PC-3 (cell line): ENCODE measurements at regions not wholly inside any gene's neighbourhood (a gene's known extent, or its start where the extent isn't known, plus 50 kb on each side); places are given as distances from the start of the nearest gene placed in this dataset.

Source experiments
- ATAC-seq: fragments of 200-7000 bp; cut with Tn5 transposase; 2 replicates; pipeline ENCODE4 v1.9.1; 2020; ENCODE audit warnings: mild to moderate bottlenecking, moderate library complexity
- BruUV-seq: library from RNA; stranded (reverse); fragments of 400-500 nt; replicated peaks from 2 replicates; lab custom pipeline; 2021; lab: Mats Ljungman, UMichigan
- CTCF ChIA-PET: fragments of 300-600 bp; sonication (Branson Sonifier 250); formaldehyde crosslinking; loops from one replicate; lab custom pipeline; 2022; ENCODE audit warnings: antibody characterized with exemption; lab: Charles Lee
- POLR2A ChIA-PET: fragments of 300-600 bp; sonication (Branson Sonifier 250); formaldehyde crosslinking; loops from one replicate; lab custom pipeline; 2022; ENCODE audit warnings: antibody characterized with exemption; ENCODE audit not compliant: unreplicated experiment; lab: Charles Lee
- DNase-seq: peaks from one replicate; pipeline ENCODE4 v3.0.0-alpha.2; 2015
- H2AFZ ChIP-seq: fragments of 300-600 bp; sonication (generic); 2 replicates; pipeline ENCODE4 v1.6.0; 2016; ENCODE audit warnings: antibody characterized with exemption, low read length
- H3F3A ChIP-seq: fragments of 300-600 bp; sonication (generic); one replicate; pipeline ENCODE4 v1.6.0; 2017; ENCODE audit warnings: antibody characterized with exemption, low read length, control low read depth, mild to moderate bottlenecking; ENCODE audit not compliant: unreplicated experiment
- H3K27ac ChIP-seq: fragments of 300-600 bp; sonication (generic); 2 replicates; pipeline ENCODE4 v1.5.1; 2016; ENCODE audit warnings: mild to moderate bottlenecking, low read length
- H3K27me3 ChIP-seq: fragments of 300-600 bp; sonication (generic); 2 replicates; pipeline ENCODE4 v1.6.1; 2016; ENCODE audit warnings: low read length, mixed read lengths
- H3K36me3 ChIP-seq: fragments of 300-600 bp; sonication (generic); 2 replicates; pipeline ENCODE4 v1.6.1; 2016; ENCODE audit warnings: low read depth, mixed run types, low read length, mixed read lengths
- H3K4me1 ChIP-seq: fragments of 300-600 bp; sonication (generic); 2 replicates; pipeline ENCODE4 v1.5.1; 2016; ENCODE audit warnings: low read length; ENCODE audit not compliant: insufficient read depth
- H3K4me2 ChIP-seq: fragments of 300-600 bp; sonication (generic); 2 replicates; pipeline ENCODE4 v1.6.0; 2016; ENCODE audit warnings: low read length
- H3K4me3 ChIP-seq: fragments of 300-600 bp; sonication (generic); 2 replicates; pipeline ENCODE4 v1.5.1; 2016; ENCODE audit warnings: mild to moderate bottlenecking, low read length, mixed read lengths
- H3K79me2 ChIP-seq: fragments of 300-600 bp; sonication (generic); 2 replicates; pipeline ENCODE4 v1.6.1; 2017; ENCODE audit warnings: low read length, mixed read lengths
- H3K9ac ChIP-seq: fragments of 300-600 bp; sonication (generic); 2 replicates; pipeline ENCODE4 v1.6.0; 2016; ENCODE audit warnings: mild to moderate bottlenecking, low read length
- H3K9me2 ChIP-seq: fragments of 300-600 bp; sonication (generic); replicated peaks from 2 replicates; pipeline ENCODE4 v1.6.1; 2016; ENCODE audit warnings: mixed run types, low read length, mixed read lengths
- H3K9me3 ChIP-seq: fragments of 300-600 bp; sonication (generic); 2 replicates; pipeline ENCODE4 v1.6.1; 2016; ENCODE audit warnings: low read length, mixed read lengths
- H4K20me1 ChIP-seq: fragments of 300-600 bp; sonication (generic); 2 replicates; pipeline ENCODE4 v1.6.1; 2016; ENCODE audit warnings: low read length, mixed read lengths
- EZH2 ChIP-seq: fragments of 300-600 bp; sonication (generic); IDR thresholded peaks from one replicate; pipeline ENCODE4 v1.6.1; 2017; ENCODE audit warnings: antibody characterized with exemption, mild to moderate bottlenecking, low read length; ENCODE audit not compliant: unreplicated experiment
- EZH2phosphoT487 ChIP-seq: fragments of 300-600 bp; sonication (generic); IDR thresholded peaks from 2 replicates; pipeline ENCODE4 v1.6.1; 2018; ENCODE audit warnings: mild to moderate bottlenecking, antibody characterized with exemption, low read length, borderline replicate concordance
- intact Hi-C: fragments of 100-400 bp; cut with micrococcal nuclease; formaldehyde crosslinking; loops from 2 replicates; pipeline ENCODE4 v1.9.0; 2023
- TF ChIP-seq, protein P1 (sequence below): fragments of 300-600 bp; sonication (generic); conservative IDR thresholded peaks from 2 replicates; pipeline ENCODE4 v1.5.1; 2017; ENCODE audit warnings: antibody characterized with exemption, low read depth, mild to moderate bottlenecking, low read length

DNA sequence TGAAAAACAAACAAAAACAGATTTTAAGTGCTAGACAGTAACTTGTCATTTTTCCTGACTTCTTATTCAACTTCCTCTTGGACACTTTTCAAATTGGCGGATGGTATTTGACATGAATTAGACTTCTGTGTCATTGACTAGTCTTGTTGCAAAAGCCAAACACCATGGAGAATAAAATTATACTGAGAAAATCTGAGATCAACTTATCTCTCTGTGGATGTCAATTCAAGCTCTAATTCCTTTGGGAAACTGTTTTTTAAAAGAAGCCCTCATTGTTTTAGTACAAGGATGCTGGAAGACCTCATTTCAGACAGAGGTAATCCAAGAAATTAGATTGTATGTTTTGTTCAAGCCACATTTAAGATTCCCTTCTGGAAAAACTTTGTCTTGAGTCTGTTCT lies 831.0 kb downstream of the SEMA5A start:
- no peaks in the 10 kb centered on the region for H3K27me3 ChIP-seq
- H3K9me3 ChIP-seq, result no peaks in the 10 kb centered on the region
- H3K4me3 ChIP-seq, result no peak overlapping the region
- H3K9ac ChIP-seq, result no peak overlapping the region
- H3K36me3 ChIP-seq, result no peaks in the 10 kb centered on the region
- ChIA-PET CTCF (no interaction called here), POLR2A (no interaction called here)
- no peaks in the 10 kb centered on the region for H4K20me1 ChIP-seq
- no peak for TF ChIP-seq EZH2phosphoT487
- TF ChIP-seq, protein P1, sequence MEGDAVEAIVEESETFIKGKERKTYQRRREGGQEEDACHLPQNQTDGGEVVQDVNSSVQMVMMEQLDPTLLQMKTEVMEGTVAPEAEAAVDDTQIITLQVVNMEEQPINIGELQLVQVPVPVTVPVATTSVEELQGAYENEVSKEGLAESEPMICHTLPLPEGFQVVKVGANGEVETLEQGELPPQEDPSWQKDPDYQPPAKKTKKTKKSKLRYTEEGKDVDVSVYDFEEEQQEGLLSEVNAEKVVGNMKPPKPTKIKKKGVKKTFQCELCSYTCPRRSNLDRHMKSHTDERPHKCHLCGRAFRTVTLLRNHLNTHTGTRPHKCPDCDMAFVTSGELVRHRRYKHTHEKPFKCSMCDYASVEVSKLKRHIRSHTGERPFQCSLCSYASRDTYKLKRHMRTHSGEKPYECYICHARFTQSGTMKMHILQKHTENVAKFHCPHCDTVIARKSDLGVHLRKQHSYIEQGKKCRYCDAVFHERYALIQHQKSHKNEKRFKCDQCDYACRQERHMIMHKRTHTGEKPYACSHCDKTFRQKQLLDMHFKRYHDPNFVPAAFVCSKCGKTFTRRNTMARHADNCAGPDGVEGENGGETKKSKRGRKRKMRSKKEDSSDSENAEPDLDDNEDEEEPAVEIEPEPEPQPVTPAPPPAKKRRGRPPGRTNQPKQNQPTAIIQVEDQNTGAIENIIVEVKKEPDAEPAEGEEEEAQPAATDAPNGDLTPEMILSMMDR, result no peak
- no peak for TF ChIP-seq EZH2
- no peak for ATAC-seq
- H3K79me2 ChIP-seq, result no peaks in the 10 kb centered on the region
- no peak overlapping the region for H3K27ac ChIP-seq
- no peaks in the 10 kb centered on the region for H3K4me1 ChIP-seq
- H3K9me2 ChIP-seq, result no peaks in the 10 kb centered on the region
- no peak for DNase-seq
- H3K4me2 ChIP-seq, result no peak overlapping the region
- intact Hi-C loops, result no loop called here
- H2AFZ ChIP-seq, result no peak overlapping the region
- no peaks in the 10 kb centered on the region for H3F3A ChIP-seq
- BruUV-seq, result no TSS peak

DNA sequence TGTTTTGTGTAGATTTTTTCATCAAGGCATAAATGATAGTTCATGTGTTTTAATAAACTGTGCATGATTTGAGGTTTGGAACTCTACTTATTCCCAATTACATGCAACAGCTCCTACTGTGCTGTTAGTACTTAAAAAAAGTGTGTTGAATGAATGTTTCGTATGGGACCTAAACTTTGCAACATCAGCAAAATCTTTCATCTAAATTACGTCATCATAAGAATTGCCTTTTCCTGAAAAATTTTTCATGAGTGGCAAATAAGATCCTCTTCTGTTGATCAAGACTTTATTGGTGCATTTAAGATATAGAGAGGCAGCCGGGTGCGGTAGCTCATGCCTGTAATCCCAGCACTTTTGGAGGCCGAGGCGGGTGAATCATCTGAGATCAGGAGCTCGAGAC lies 826.1 kb downstream of the SEMA5A start:
- CTCF ChIA-PET, result no interaction called here
- no peak for DNase-seq
- POLR2A ChIA-PET, result no interaction called here
- Histone ChIP-seq H3K79me2 (no peaks in the 10 kb centered on the region), H3K4me2 (no peak overlapping the region), H3K4me1 (0 out of 2 replicates have a peak, but pooled peaks cover 4% of the 10 kb centered on the region), H3K9ac (no peak overlapping the region), H3K27me3 (no peaks in the 10 kb centered on the region), H3K36me3 (no peaks in the 10 kb centered on the region), H3F3A (no peaks in the 10 kb centered on the region), H4K20me1 (no peaks in the 10 kb centered on the region), H3K27ac (no peak overlapping the region), H3K9me2 (no peaks in the 10 kb centered on the region), H2AFZ (no peak overlapping the region), H3K9me3 (no peaks in the 10 kb centered on the region), H3K4me3 (no peak overlapping the region)
- no TSS peak for BruUV-seq
- TF ChIP-seq EZH2phosphoT487, result no peak
- no peak for TF ChIP-seq EZH2
- TF ChIP-seq, protein P1, result no peak
- no peak for ATAC-seq
- intact Hi-C loops, result loop anchor here (10.0 kb wide), 1 partner anchor 95 kb away; no protein-coding TSS in a partner anchor

DNA sequence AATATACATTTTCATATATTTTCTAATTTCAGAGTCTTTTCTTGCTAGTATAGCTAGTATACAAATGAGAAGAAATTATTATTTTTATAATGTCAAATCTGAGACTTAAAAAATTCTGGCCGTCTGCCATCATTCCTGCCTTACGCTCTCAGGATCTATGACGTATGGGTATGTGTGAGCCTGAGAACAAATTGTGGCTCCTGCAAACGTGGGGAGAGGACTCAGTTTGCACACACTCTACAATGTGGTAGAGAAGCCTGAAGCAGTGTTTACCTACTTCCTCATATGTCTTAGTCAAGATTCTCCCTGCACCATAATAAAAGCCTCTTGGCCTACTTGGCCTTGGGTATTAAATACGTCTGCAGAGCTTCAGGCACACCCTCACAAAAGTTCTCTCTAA lies 825.4 kb downstream of the SEMA5A start:
- 0 out of 2 replicates have a peak, but pooled peaks cover 4% of the 10 kb centered on the region for H3K4me1 ChIP-seq
- 0 out of 2 replicates have a peak, but pooled peaks have one; percentile 29 for ATAC-seq

More for the DNA sequence above, 825.4 kb downstream of the SEMA5A start:
- DNase-seq, result peak; percentile 45
- TF ChIP-seq, protein P1, result no peak
- TF ChIP-seq EZH2 (no peak), EZH2phosphoT487 (no peak)
- ChIA-PET POLR2A (no interaction called here), CTCF (no interaction called here)
- intact Hi-C loops, result loop anchor here (10.0 kb wide), 1 partner anchor 96 kb away; no protein-coding TSS in a partner anchor
- no peak overlapping the region for H3K4me3 ChIP-seq
- no peaks in the 10 kb centered on the region for H3K36me3 ChIP-seq
- H4K20me1 ChIP-seq, result no peaks in the 10 kb centered on the region
- no peak overlapping the region for H2AFZ ChIP-seq
- no peaks in the 10 kb centered on the region for H3K9me2 ChIP-seq
- H3K4me2 ChIP-seq, result no peak overlapping the region
- H3K9me3 ChIP-seq, result no peaks in the 10 kb centered on the region
- H3K27ac ChIP-seq, result no peak overlapping the region
- BruUV-seq, result no TSS peak
- no peaks in the 10 kb centered on the region for H3K79me2 ChIP-seq
- H3K9ac ChIP-seq, result no peak overlapping the region
- H3F3A ChIP-seq, result no peaks in the 10 kb centered on the region
- no peaks in the 10 kb centered on the region for H3K27me3 ChIP-seq
